Renal cortical epithelial cell (primary cell): ENCODE measurements at regions not wholly inside any gene's neighbourhood (a gene's known extent, or its start where the extent isn't known, plus 50 kb on each side); places are given as distances from the start of the nearest gene placed in this dataset.
"Not testable (repeated sequence)": the region's sequence is repeated elsewhere in the genome, so short reads cannot be mapped to it uniquely, and the experiment has no call there.

Source experiments
- DNase-seq: peaks from one replicate; pipeline ENCODE4 v3.0.0-alpha.2; 2011; ENCODE audit warnings: low read depth

GRCh38 chr5:124871303-124871702 lies 124.9 kb upstream of the ZNF608 start:
- no peak for DNase-seq

GRCh38 chr5:124872086-124872485 lies 125.6 kb upstream of the ZNF608 start:
- no peak for DNase-seq

- DNase-seq, result no peak
Measured at GRCh38 chr5:124872615-124873014, 126.2 kb upstream of the ZNF608 start.

- no peak for DNase-seq
Measured at GRCh38 chr5:124873188-124873587, 126.7 kb upstream of the ZNF608 start.

GRCh38 chr5:124873713-124874112 lies 127.3 kb upstream of the ZNF608 start:
- no peak for DNase-seq

- no peak for DNase-seq
Measured at GRCh38 chr5:124876566-124876965, 130.1 kb upstream of the ZNF608 start.

GRCh38 chr5:124876983-124877382 lies 130.5 kb upstream of the ZNF608 start:
- DNase-seq, result no peak

GRCh38 chr5:124877501-124878146 lies 131.2 kb upstream of the ZNF608 start:
- no peak for DNase-seq

GRCh38 chr5:124878583-124879342 lies 132.3 kb upstream of the ZNF608 start:
- no peak for DNase-seq

GRCh38 chr5:124880903-124881697 lies 134.7 kb upstream of the ZNF608 start:
- DNase-seq, result no peak

GRCh38 chr5:124883681-124884080 lies 137.2 kb upstream of the ZNF608 start:
- no peak for DNase-seq

- no peak for DNase-seq
Measured at GRCh38 chr5:124884114-124884513, 137.7 kb upstream of the ZNF608 start.

GRCh38 chr5:124885490-124885889 lies 139.1 kb upstream of the ZNF608 start:
- DNase-seq, result no peak

- no peak for DNase-seq
Measured at GRCh38 chr5:124887223-124887622, 140.8 kb upstream of the ZNF608 start.

- DNase-seq, result peak; percentile 95
Measured at GRCh38 chr5:124888050-124888506, 141.6 kb upstream of the ZNF608 start.

- DNase-seq, result no peak
Measured at GRCh38 chr5:124888622-124889485, 142.4 kb upstream of the ZNF608 start.

- no peak for DNase-seq
Measured at GRCh38 chr5:124889486-124889825, 143.0 kb upstream of the ZNF608 start.

- DNase-seq, result no peak
Measured at GRCh38 chr5:124889850-124890249, 143.4 kb upstream of the ZNF608 start.

GRCh38 chr5:124890442-124890841 lies 144.0 kb upstream of the ZNF608 start:
- DNase-seq, result not testable (repeated sequence)

GRCh38 chr5:124891179-124891578 lies 144.7 kb upstream of the ZNF608 start:
- DNase-seq, result no peak

- DNase-seq, result no peak
Measured at GRCh38 chr5:124892185-124892848, 145.9 kb upstream of the ZNF608 start.
